K562 (cell line): ENCODE measurements at regions not wholly inside any gene's neighbourhood (a gene's known extent, or its start where the extent isn't known, plus 50 kb on each side); places are given as distances from the start of the nearest gene placed in this dataset.
"Not testable (repeated sequence)": the region's sequence is repeated elsewhere in the genome, so short reads cannot be mapped to it uniquely, and the experiment has no call there.

Experiments
- CHD2 ChIP-seq: IDR thresholded peaks from 2 replicates; pipeline ENCODE4 v1.6.1; 2011; ENCODE audit warnings: low read depth, low read length
- CTBP1 ChIP-seq: fragments of 450-650 bp; IDR thresholded peaks from 2 replicates; pipeline ENCODE4 v1.6.1; 2016; ENCODE audit warnings: borderline replicate concordance
- TCF3 ChIP-seq: sonication (generic); formaldehyde crosslinking; IDR thresholded peaks from 2 replicates; pipeline ENCODE4 v1.4.0; 2020; ENCODE audit warnings: mild to moderate bottlenecking, missing genetic modification reagents
- TFAP4 ChIP-seq: sonication (generic); formaldehyde crosslinking; IDR thresholded peaks from 2 replicates; pipeline ENCODE4 v1.8.0; 2022; ENCODE audit warnings: missing genetic modification reagents, mild to moderate bottlenecking, moderate library complexity, borderline replicate concordance

- TF ChIP-seq TFAP4 (CRISPR knock-in tag); CTBP1; TCF3; CHD2: not testable (repeated sequence)
Measured at GRCh38 chr2:91982217-91982616, 2889.0 kb upstream of the TEKT4 start.
